DOHH2 (cell line): ENCODE measurements at regions not wholly inside any gene's neighbourhood (a gene's known extent, or its start where the extent isn't known, plus 50 kb on each side); places are given as distances from the start of the nearest gene placed in this dataset.

ENCODE experiments used
- CTCF ChIP-seq: fragments of 200-600 bp; sonication (generic); IDR thresholded peaks from one replicate; pipeline ENCODE4 v1.5.1; 2014; ENCODE audit warnings: antibody characterized with exemption, mild to moderate bottlenecking, low read depth, low read length; ENCODE audit not compliant: poor library complexity, severe bottlenecking
- EZH2phosphoT487 ChIP-seq: fragments of 200-600 bp; sonication (generic); IDR thresholded peaks from 2 replicates; pipeline ENCODE4 v1.6.1; 2017; ENCODE audit warnings: borderline replicate concordance, mild to moderate bottlenecking, antibody characterized with exemption, low read length, moderate library complexity, mixed read lengths

GRCh38 chr2:147607379-147607778 lies 237.4 kb upstream of the ACVR2A start:
- no peak for TF ChIP-seq CTCF
- no peak for TF ChIP-seq EZH2phosphoT487
